HG03064 (cell line): ENCODE measurements at regions not wholly inside any gene's neighbourhood (a gene's known extent, or its start where the extent isn't known, plus 50 kb on each side); places are given as distances from the start of the nearest gene placed in this dataset.
"Not testable (repeated sequence)": the region's sequence is repeated elsewhere in the genome, so short reads cannot be mapped to it uniquely, and the experiment has no call there.

Source experiments
- ATAC-seq: cut with Tn5 transposase; IDR thresholded peaks from one replicate; pipeline ENCODE4 v1.9.1; 2021; ENCODE audit warnings: low read depth; ENCODE audit not compliant: unreplicated experiment

DNA sequence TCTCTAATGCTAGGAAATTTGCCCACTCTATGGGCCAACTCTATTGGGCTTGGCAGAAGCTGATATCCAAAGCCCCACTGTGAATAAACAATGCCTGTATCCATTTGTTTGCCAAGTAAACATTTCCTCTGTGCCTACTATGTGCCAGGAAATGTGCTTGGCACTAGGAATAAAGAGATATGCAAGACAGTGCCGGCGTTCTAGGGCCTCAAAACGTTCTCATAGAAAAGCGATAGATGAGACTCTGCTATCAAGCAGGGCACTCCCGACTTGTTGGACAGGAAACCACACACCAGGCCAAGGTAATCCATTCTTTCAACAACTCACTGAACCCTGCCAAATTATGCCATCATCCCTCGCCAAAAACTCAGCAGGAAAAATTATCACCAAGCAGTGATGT lies 196.7 kb downstream of the IPMK start:
- ATAC-seq, result no peak

GRCh38 chr10:58068809-58069208 lies 198.9 kb downstream of the IPMK start:
- no peak for ATAC-seq

GRCh38 chr10:58066979-58067378 lies 200.7 kb downstream of the IPMK start:
- no peak for ATAC-seq

DNA sequence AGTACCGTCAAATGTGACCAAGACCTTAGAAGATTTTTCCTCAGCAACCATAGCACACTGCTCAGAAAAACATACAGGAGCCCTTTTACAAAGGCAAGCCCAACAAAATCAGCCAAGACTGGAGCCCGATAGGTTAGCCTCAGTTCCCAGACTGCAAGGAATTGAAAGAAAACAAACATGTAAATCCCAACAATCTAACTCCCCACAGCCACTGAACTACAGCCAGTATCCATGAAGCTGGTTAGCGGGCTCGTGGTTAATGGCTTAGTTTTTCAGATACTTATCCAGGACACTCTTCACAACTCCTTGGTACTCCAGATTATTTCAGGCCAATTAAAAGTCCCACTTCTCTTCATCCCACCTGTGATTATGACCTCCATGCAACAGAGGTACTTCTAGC lies 201.6 kb downstream of the IPMK start:
- no peak for ATAC-seq

DNA sequence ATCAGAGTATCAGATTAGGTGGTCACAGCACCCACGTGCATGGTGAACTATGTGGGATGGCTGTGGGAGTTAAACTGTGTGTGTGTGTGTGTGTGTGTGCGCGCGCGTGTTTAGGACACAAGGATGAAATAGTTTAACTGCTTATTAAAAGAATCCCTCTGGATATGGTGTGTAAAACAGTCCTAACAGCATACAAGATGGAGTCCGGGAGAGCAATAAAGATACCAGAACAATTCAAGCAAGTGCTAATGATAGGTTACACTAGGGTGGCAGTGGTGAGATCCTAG lies 202.2 kb downstream of the IPMK start:
- ATAC-seq, result no peak

GRCh38 chr10:58064714-58065528 lies 202.8 kb downstream of the IPMK start:
- ATAC-seq, result no peak

- no peak for ATAC-seq
Measured at GRCh38 chr10:58063861-58064480, 203.7 kb downstream of the IPMK start.

DNA sequence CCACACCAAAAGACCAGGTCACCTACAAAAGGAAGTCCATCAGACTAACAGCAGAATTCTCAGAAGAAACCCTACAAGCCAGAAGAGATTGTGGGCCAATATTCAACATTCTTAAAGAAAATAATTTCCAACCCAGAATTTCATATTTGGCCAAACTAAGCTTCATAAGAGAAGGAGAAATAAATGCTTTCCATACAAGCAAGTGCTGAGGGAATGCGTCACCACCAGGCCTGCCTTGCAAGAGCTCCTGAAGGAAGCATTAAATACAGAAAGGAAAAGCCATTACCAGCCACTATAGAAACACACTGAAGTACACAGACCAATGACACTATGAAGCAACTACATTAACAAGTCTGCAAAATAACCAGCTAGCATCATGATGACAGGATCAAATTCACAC lies 209.0 kb downstream of the IPMK start:
- not testable (repeated sequence) for ATAC-seq

DNA sequence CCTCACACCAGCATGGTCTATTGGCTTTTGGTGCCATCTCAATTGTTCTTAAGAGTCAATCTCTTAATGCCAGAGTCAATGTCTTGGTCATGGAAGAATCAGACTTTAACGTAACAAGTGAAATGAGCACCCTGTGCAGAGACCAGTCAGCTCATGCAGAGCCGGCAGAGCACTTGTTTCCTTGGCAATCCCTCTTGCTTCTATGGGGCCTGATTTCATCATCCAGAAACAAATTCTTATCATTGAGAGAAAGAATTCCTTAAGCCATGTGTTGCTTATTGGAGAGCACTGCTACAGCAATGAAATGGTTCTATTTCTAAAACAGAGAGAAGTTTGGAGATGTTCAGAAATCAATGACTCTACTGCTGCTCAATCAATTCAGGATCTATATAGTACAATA lies 212.8 kb downstream of the IPMK start:
- no peak for ATAC-seq

GRCh38 chr10:58052772-58053171 lies 214.9 kb downstream of the IPMK start:
- no peak for ATAC-seq

GRCh38 chr10:58050575-58050974 lies 217.1 kb downstream of the IPMK start:
- no peak for ATAC-seq

- ATAC-seq, result no peak
Measured at GRCh38 chr10:58048936-58049335, 218.8 kb downstream of the IPMK start.

- no peak for ATAC-seq
Measured at GRCh38 chr10:58044072-58044471, 223.6 kb downstream of the IPMK start.

DNA sequence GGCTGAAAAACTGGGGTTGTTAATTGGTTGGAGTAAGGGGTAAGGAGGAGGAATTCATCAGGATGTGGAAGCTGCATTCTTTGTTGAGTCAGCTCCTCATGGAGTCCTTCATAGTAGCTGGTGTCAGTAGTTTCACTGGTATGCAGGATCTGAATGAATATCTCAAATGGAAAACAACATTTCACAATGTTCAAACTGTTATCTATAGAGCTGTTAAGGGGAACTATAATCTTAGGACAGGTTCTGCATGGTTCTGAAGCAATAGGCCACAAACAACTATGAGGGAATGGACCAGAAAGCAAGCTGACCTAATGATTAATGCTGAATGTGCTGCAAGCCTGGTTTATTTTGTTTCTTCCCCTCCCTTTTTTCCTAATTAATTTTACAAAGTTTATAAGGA lies 225.8 kb downstream of the IPMK start:
- ATAC-seq, result no peak

DNA sequence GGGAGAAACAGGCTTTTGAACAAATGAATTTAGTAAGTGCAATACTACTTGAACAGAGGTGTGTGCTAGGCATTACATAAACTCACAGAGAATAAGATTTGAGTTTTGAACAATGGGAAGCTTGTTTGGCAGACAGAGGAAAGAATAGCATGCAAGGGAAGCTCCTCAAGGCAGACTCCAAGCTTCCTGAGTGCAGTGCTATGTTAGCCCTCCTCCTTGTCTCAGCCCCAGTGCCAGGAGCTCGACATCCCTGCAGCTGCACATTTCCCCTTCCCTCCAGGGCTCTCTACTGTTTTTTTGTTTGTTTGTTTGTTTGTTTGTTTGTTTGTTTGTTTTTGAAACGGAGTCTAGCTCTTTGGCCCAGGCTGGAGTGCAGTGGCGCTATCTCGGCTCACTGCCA lies 237.5 kb downstream of the IPMK start:
- ATAC-seq, result no peak

DNA sequence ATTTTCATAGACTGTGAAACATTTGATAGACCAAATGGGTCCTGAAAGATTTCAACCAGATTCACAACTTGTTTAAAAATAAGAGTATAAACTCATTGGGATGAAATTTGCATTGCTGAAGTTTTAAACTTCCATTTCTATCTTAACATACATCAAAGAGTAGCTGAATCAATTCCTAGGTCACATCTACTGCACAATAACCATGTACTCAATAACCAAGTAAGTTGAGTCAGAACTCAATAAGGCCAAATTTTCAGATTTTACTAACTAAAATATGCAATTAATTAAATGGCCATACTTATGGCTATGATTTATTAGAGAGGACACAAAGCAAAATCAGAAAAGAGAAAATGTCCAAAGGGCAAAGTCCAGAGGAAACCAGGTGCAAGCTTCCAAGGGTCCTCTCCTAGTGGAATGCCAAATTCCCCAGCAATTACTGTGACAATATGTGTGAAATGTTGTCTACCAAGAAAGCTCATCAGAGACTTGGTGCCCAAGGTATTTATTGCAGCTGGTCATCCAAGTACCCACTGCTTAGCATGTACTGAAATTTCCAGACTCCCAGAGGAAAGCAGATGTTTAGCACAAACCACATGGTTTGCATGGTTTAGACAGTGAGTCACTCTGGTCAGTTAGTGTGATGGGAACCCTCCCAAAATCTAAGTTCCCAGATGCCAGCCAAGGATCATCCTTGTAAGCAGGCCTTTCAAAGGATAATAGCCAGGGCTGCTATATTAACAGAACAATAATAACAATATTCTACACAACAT lies 238.9 kb downstream of the IPMK start:
- ATAC-seq, result no peak

- no peak for ATAC-seq
Measured at GRCh38 chr10:58027426-58027825, 240.3 kb downstream of the IPMK start.

DNA sequence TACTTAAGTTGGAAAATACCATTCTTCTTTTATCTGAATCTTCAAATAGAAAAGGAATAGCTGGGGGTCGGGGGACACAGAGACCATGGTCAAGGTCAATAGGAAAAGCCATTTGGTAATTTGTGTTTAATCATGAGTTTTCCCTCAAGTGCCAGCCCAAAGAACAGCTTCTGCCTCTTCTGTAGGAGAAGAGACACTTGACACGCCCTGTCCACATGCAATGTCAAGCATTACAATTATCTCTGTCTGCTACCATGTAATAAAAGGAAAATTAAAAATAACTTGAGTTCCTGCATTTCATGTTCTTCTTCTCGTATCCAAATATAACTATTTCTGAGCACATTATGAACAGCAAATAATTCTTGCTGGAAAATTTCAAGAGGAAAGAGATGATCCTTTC lies 241.7 kb downstream of the IPMK start:
- no peak for ATAC-seq

- ATAC-seq, result no peak
Measured at GRCh38 chr10:58023341-58024073, 244.2 kb downstream of the IPMK start.

GRCh38 chr10:58019863-58020537 lies 247.7 kb downstream of the IPMK start:
- no peak for ATAC-seq
